ENCODE measurements at regions not wholly inside any gene's neighbourhood (a gene's known extent, or its start where the extent isn't known, plus 50 kb on each side); places are given as distances from the start of the nearest gene placed in this dataset.

GRCh38 chrX:65451663-65452062, 82.9 kb downstream of the LAS1L start:
- TF ChIP-seq FOXK2 (IDR thresholded peaks at IDR 0.05) (no peak), SP1 (IDR thresholded peaks at IDR 0.05) (no peak), PKNOX1 (IDR thresholded peaks at IDR 0.05) (no peak), ELF4 (IDR thresholded peaks at IDR 0.05) (no peak), FOXA1 (IDR thresholded peaks at IDR 0.05) (no peak), ZNF384 (IDR thresholded peaks at IDR 0.05) (no peak), FOXM1 (IDR thresholded peaks at IDR 0.05; ENCODE audit: borderline replicate concordance) (no peak), ARNT (IDR thresholded peaks at IDR 0.05) (no peak)

All from HEK293T (cell line).